Urinary bladder (tissue), 3 donors: ENCODE measurements at regions not wholly inside any gene's neighbourhood (a gene's known extent, or its start where the extent isn't known, plus 50 kb on each side); places are given as distances from the start of the nearest gene placed in this dataset.

Experiments used
- DNase-seq: peaks from one replicate; pipeline ENCODE4 v3.0.0-alpha.2; 2015; ENCODE audit errors: extremely low spot score
- H3K27ac ChIP-seq: one replicate; pipeline ENCODE4 v1.5.1; 2013; ENCODE audit warnings: low read depth, mild to moderate bottlenecking, moderate library complexity
- H3K36me3 ChIP-seq: one replicate; pipeline ENCODE4 v1.6.1; 2013; ENCODE audit warnings: mild to moderate bottlenecking, moderate library complexity; ENCODE audit not compliant: insufficient read depth
- H3K4me1 ChIP-seq: one replicate; pipeline ENCODE4 v1.6.1; 2013; ENCODE audit warnings: mild to moderate bottlenecking, moderate library complexity; ENCODE audit not compliant: insufficient read depth
- H3K4me3 ChIP-seq: one replicate; pipeline ENCODE4 v1.5.1; 2013; ENCODE audit warnings: low read depth, low read length
- WGBS: extraction: QIAGEN DNeasy Blood & Tissue Kit; methylation state at CpG from one replicate; pipeline ENCODE4 v1.1.7; 2013; 5-methylcytosine and 5-hydroxymethylcytosine counted together
- donor health status: healthy with polysubstance abuse.
- donor health status: healthy.

GRCh38 chr4:145231906-145232700 is 51.7 kb upstream of the OTUD4 start:
- no peak overlapping the region for H3K4me3 ChIP-seq
- H3K4me1 ChIP-seq, result no peaks in the 10 kb centered on the region
- no peaks in the 10 kb centered on the region for H3K36me3 ChIP-seq
- no peak for DNase-seq
- WGBS, result 73% methylated on average over 8 of the region's 8 CpGs
- H3K27ac ChIP-seq, result no peak overlapping the region

- Histone ChIP-seq H3K36me3 (no peaks in the 10 kb centered on the region), H3K4me3 (no peak overlapping the region), H3K27ac (no peak overlapping the region), H3K4me1 (no peaks in the 10 kb centered on the region)
- DNase-seq, result no peak
- WGBS, result 53% methylated on average over 2 of the region's 2 CpGs
Measured at GRCh38 chr4:145230726-145231125, 50.3 kb upstream of the OTUD4 start.
